Upper lobe of left lung (tissue), 6 donors: ENCODE measurements at regions not wholly inside any gene's neighbourhood (a gene's known extent, or its start where the extent isn't known, plus 50 kb on each side); places are given as distances from the start of the nearest gene placed in this dataset.

Source experiments
- ATAC-seq, 2 donors: fragments of 200-7000 bp; cut with Tn5 transposase; one replicate each; pipeline ENCODE4 v1.9.1; 2022; ENCODE audit warnings: mild to moderate bottlenecking in 2 of 2, moderate library complexity in 2 of 2; ENCODE audit not compliant: low FRiP score in 2 of 2
- DNase-seq, 2 donors: peaks; one replicate each; pipeline ENCODE4 v3.0.0-alpha.2; 2019 to 2020
- H3K27ac ChIP-seq, 4 donors: fragments of 200-600 bp; sonication (generic); one replicate each; pipeline ENCODE4 v1.5.1; 2016 to 2019
- H3K27me3 ChIP-seq, 4 donors: fragments of 200-600 bp; sonication (generic); one replicate each; pipeline ENCODE4 v1.5.1; 2017 to 2019
- H3K36me3 ChIP-seq, 4 donors: fragments of 200-600 bp; sonication (generic); one replicate each; pipeline ENCODE4 v1.5.1; 2016 to 2019
- H3K4me1 ChIP-seq, 4 donors: fragments of 200-600 bp; sonication (generic); one replicate each; pipeline ENCODE4 v1.5.1; 2018 to 2019
- H3K4me3 ChIP-seq, 4 donors: fragments of 200-600 bp; sonication (generic); one replicate each; pipeline ENCODE4 v1.5.1; 2017 to 2019; ENCODE audit warnings: mild to moderate bottlenecking in 2 of 4, moderate library complexity in 1 of 4
- H3K9me3 ChIP-seq, 4 donors: fragments of 200-600 bp; sonication (generic); one replicate each; pipeline ENCODE4 v1.5.1; 2018 to 2019
- EP300 ChIP-seq, 4 donors: sonication (generic); formaldehyde crosslinking; IDR thresholded peaks; one replicate each; pipeline ENCODE4 v1.5.1; 2017; ENCODE audit warnings: antibody characterized with exemption in 4 of 4, control low read depth in 2 of 4
- POLR2A ChIP-seq, 4 donors: fragments of 450-650 bp; IDR thresholded peaks; one replicate each; pipeline ENCODE4 v1.5.1; 2016 to 2017; ENCODE audit warnings: antibody characterized with exemption in 4 of 4, mild to moderate bottlenecking in 2 of 4
- POLR2AphosphoS5 ChIP-seq, 2 donors: sonication (generic); formaldehyde crosslinking; IDR thresholded peaks; one replicate each; pipeline ENCODE4 v1.5.1; 2017; ENCODE audit warnings: antibody characterized with exemption in 2 of 2
- WGBS, 2 donors: methylation state at CpG; one replicate each; pipeline ENCODE4 v1.1.5; 2017 to 2018; 5-methylcytosine and 5-hydroxymethylcytosine counted together
- TF ChIP-seq, protein P1 (sequence below), 6 experiments: fragments of 450-650 bp in 4 of 6; fragments of 200-600 bp in 2 of 6; sonication (generic) in 2 of 6; IDR thresholded peaks; one replicate each; pipeline ENCODE4 v1.5.1; 2016 to 2019; ENCODE audit warnings: antibody characterized with exemption in 6 of 6
- donor health status: DM: no; HTN: no; CAD: no; lungs with moderate emphysema.
- donor health status: DM: no; HTN: yes; CAD: no; lungs with severe emphysema.

DNA sequence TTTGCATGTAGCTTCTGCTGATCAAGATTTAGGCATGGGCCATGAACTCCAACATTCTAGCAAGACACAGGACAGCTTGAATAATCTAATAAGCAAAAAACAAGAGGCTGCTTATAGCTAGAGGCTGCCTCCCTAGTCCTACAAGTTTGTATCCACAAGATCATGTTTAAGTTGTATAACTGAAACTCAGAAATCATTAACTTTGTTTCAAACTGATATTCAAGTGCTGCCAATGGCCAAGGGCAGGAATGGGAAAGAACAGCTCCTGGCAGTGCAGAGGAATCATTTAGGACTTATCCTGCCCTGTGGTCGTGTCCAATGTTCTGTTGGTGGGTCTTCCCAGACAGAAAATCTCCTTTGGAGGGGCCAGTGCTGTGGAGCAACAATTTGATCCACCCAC is 209.6 kb upstream of the DDI1 start:
- Histone ChIP-seq H3K27ac (no peak overlapping the region), H3K4me1 (no peaks in the 10 kb centered on the region), H3K27me3 (no peaks in the 10 kb centered on the region), H3K9me3 (peaks cover 0 to 9% (median 2%) of the 10 kb centered on the region in 4 donors), H3K36me3 (no peaks in the 10 kb centered on the region), H3K4me3 (no peak overlapping the region)
- no peak for ATAC-seq
- no peak for DNase-seq
- no peak for TF ChIP-seq POLR2A (IDR thresholded peaks at IDR 0.05)
- WGBS, 2 donors = 57 to 69% methylated on average over 1 of the region's 1 CpG

DNA sequence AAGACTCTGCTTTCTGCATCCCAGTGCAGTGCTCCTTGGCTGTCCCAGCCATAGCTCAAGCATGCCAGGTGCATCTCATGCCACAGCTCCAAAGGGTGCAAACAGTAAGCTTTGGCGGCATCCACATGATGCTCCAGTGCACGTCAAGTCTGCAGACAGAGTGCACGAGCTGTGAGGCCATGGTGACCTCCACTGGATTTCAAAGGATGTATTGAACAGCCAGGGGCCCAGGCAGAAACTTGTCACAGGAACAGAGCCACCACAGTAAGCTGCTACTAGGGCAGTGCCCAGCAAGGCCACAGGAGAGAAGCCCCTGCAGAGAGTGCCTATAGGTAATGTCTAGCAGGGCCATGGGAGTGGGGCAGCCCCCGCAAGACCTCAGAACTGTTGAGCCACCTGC is 206.8 kb upstream of the DDI1 start:
- ATAC-seq (no peak), DNase-seq (no peak)
- Histone ChIP-seq H3K27me3 (no peaks in the 10 kb centered on the region), H3K27ac (no peak overlapping the region), H3K9me3 (peaks cover 0 to 9% (median 2%) of the 10 kb centered on the region in 4 donors), H3K4me3 (no peak overlapping the region), H3K4me1 (no peaks in the 10 kb centered on the region), H3K36me3 (no peaks in the 10 kb centered on the region)
- TF ChIP-seq, protein P1, sequence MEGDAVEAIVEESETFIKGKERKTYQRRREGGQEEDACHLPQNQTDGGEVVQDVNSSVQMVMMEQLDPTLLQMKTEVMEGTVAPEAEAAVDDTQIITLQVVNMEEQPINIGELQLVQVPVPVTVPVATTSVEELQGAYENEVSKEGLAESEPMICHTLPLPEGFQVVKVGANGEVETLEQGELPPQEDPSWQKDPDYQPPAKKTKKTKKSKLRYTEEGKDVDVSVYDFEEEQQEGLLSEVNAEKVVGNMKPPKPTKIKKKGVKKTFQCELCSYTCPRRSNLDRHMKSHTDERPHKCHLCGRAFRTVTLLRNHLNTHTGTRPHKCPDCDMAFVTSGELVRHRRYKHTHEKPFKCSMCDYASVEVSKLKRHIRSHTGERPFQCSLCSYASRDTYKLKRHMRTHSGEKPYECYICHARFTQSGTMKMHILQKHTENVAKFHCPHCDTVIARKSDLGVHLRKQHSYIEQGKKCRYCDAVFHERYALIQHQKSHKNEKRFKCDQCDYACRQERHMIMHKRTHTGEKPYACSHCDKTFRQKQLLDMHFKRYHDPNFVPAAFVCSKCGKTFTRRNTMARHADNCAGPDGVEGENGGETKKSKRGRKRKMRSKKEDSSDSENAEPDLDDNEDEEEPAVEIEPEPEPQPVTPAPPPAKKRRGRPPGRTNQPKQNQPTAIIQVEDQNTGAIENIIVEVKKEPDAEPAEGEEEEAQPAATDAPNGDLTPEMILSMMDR (IDR thresholded peaks at IDR 0.05) = no peak
- TF ChIP-seq POLR2AphosphoS5 (IDR thresholded peaks at IDR 0.05) = no peak
- no peak for TF ChIP-seq POLR2A (IDR thresholded peaks at IDR 0.05)
- no peak for TF ChIP-seq EP300 (IDR thresholded peaks at IDR 0.05)
- WGBS, 2 donors = 88 to 90% methylated on average over 4 of the region's 4 CpGs

DNA sequence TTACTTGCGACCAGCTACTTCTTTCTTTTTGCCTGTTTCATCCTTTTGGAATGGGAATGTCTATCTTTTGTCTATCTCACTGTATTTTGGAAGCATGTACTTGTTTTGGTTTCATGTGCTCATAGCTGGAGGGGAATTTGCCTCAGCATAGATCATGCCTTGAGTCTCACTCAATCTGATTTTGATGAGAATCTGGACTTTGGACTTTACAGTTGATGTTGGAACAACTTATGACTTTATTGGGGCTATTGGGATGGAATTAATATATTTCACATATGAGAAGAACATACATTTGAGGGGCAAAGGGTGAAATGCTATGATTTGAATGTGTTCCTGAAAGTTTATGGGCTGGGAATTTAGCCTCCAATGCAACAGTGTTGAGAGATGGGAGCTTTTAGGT is 206.2 kb upstream of the DDI1 start:
- no peak for TF ChIP-seq EP300 (IDR thresholded peaks at IDR 0.05)
- TF ChIP-seq, protein P1 (IDR thresholded peaks at IDR 0.05) = no peak
- no peak for TF ChIP-seq POLR2A (IDR thresholded peaks at IDR 0.05)
- no peak for TF ChIP-seq POLR2AphosphoS5 (IDR thresholded peaks at IDR 0.05)
- peaks cover 0 to 9% (median 2%) of the 10 kb centered on the region in 4 donors for H3K9me3 ChIP-seq
- H3K4me3 ChIP-seq = no peak overlapping the region
- no peaks in the 10 kb centered on the region for H3K4me1 ChIP-seq
- no peaks in the 10 kb centered on the region for H3K27me3 ChIP-seq
- 46 to 79% methylated on average over 1 of the region's 1 CpG for WGBS, 2 donors
- no peak overlapping the region for H3K27ac ChIP-seq
- no peak for ATAC-seq
- DNase-seq = no peak
- no peaks in the 10 kb centered on the region for H3K36me3 ChIP-seq

DNA sequence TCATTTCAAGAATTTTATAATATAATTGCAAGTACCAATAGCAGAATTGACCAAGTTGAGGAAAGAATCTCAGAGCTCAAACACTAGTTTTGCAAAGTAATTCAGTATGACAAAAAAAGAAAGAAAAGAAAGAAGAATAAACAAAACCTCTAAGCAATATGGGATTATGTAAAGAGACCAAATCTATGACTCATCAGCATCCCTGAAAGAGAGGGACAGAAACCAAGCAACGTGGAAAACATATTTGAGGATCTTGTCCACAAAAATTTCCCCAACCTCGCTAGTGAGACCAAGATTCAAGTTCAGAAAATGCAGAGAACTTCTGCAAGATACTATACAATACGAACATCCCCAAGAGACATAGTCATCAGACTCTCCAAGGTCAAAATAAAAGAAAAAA is 203.7 kb upstream of the DDI1 start:
- H3K9me3 ChIP-seq = peaks cover 0 to 9% (median 2%) of the 10 kb centered on the region in 4 donors
- no peaks in the 10 kb centered on the region for H3K4me1 ChIP-seq
- TF ChIP-seq POLR2AphosphoS5 (IDR thresholded peaks at IDR 0.05) = no peak
- no peak for TF ChIP-seq POLR2A (IDR thresholded peaks at IDR 0.05)
- TF ChIP-seq, protein P1 (IDR thresholded peaks at IDR 0.05) = no peak
- no peak for TF ChIP-seq EP300 (IDR thresholded peaks at IDR 0.05)
- ATAC-seq = no peak
- H3K27me3 ChIP-seq = no peaks in the 10 kb centered on the region
- 76 to 77% methylated on average over 3 of the region's 3 CpGs for WGBS, 2 donors
- H3K4me3 ChIP-seq = no peak overlapping the region
- no peaks in the 10 kb centered on the region for H3K36me3 ChIP-seq
- no peak overlapping the region for H3K27ac ChIP-seq
- DNase-seq = no peak

DNA sequence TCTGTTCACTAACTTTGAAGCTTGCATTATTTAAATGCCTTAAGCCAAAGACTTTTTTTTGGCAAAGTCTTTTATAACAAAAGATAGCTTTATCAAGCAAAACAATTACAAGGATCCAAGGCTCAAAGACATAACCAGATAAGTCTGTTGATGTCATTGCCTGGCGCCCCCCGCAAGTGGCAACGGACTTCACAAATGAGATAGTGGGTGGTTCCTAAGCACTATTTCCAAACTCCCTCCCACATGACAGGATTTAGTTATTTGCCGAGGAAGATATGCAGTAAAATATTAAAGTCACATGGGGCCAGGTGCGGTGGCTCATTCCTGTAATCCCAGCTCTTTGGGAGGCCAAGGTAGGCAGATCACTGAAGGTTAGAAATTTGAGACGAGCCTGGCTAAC is 194.2 kb upstream of the DDI1 start:
- peak in 1 of 2 donors; percentile 41 for ATAC-seq
- 73 to 81% methylated on average over 6 of the region's 6 CpGs for WGBS, 2 donors
- H3K4me1 ChIP-seq = no peaks in the 10 kb centered on the region
- H3K27me3 ChIP-seq = no peaks in the 10 kb centered on the region
- H3K9me3 ChIP-seq = no peaks in the 10 kb centered on the region
- H3K27ac ChIP-seq = no peak overlapping the region
- TF ChIP-seq EP300 (IDR thresholded peaks at IDR 0.05) (no peak), POLR2AphosphoS5 (IDR thresholded peaks at IDR 0.05) (no peak), POLR2A (IDR thresholded peaks at IDR 0.05) (no peak)
- TF ChIP-seq, protein P1 (IDR thresholded peaks at IDR 0.05) = no peak
- no peak overlapping the region for H3K4me3 ChIP-seq
- no peaks in the 10 kb centered on the region for H3K36me3 ChIP-seq
- no peak for DNase-seq
